Activated CD4-positive, CD25-positive, alpha-beta regulatory T cell treated with anti-CD3 and anti-CD28 coated beads, Interleukin-2, amount 50 U/mL, for 24 hours (primary cell): ENCODE measurements at regions not wholly inside any gene's neighbourhood (a gene's known extent, or its start where the extent isn't known, plus 50 kb on each side); places are given as distances from the start of the nearest gene placed in this dataset.

Experiments
- ATAC-seq, 2 donors: fragments of 150-1000 bp; cut with Tn5 transposase; one replicate each; pipeline ENCODE4 v1.10.0; 2021; ENCODE audit warnings: mild to moderate bottlenecking in 1 of 2, moderate library complexity in 1 of 2

- no peak for ATAC-seq
Observed at GRCh38 chr20:43863821-43864544, 50.7 kb upstream of the TOX2 start.

GRCh38 chr20:43863330-43863729 lies 51.3 kb upstream of the TOX2 start:
- no peak for ATAC-seq

GRCh38 chr20:43862438-43862837 lies 52.2 kb upstream of the TOX2 start:
- ATAC-seq = no peak

- no peak for ATAC-seq
Observed at GRCh38 chr20:43859994-43860393, 54.7 kb upstream of the TOX2 start.

- no peak for ATAC-seq
Observed at GRCh38 chr20:43857932-43858331, 56.7 kb upstream of the TOX2 start.

- no peak for ATAC-seq
Observed at GRCh38 chr20:43857127-43857526, 57.5 kb upstream of the TOX2 start.

GRCh38 chr20:43855803-43856202 lies 58.8 kb upstream of the TOX2 start:
- ATAC-seq = no peak

GRCh38 chr20:43853918-43854317 lies 60.7 kb upstream of the TOX2 start:
- ATAC-seq = no peak

GRCh38 chr20:43853174-43853803 lies 61.4 kb upstream of the TOX2 start:
- peak in 1 of 2 donors; percentile 60 for ATAC-seq

GRCh38 chr20:43849496-43850186 lies 65.0 kb upstream of the TOX2 start:
- ATAC-seq = no peak

GRCh38 chr20:43846516-43846905 lies 68.1 kb upstream of the TOX2 start:
- no peak for ATAC-seq

- ATAC-seq = no peak
Observed at GRCh38 chr20:43844778-43845614, 69.7 kb upstream of the TOX2 start.

- ATAC-seq = no peak
Observed at GRCh38 chr20:43843965-43844660, 70.5 kb upstream of the TOX2 start.

GRCh38 chr20:43843096-43843964 lies 71.3 kb upstream of the TOX2 start:
- no peak for ATAC-seq

GRCh38 chr20:43842126-43843020 lies 72.3 kb upstream of the TOX2 start:
- no peak for ATAC-seq

- peak; percentile 39 to 55 for ATAC-seq
Observed at GRCh38 chr20:43840382-43841070, 74.1 kb upstream of the TOX2 start.

- peak; percentile 62 to 76 for ATAC-seq
Observed at GRCh38 chr20:43839793-43840199, 74.9 kb upstream of the TOX2 start.

- no peak for ATAC-seq
Observed at GRCh38 chr20:43838703-43839060, 76.0 kb upstream of the TOX2 start.

- ATAC-seq = no peak
Observed at GRCh38 chr20:43837856-43838702, 76.6 kb upstream of the TOX2 start.
